ENCODE measurements at regions not wholly inside any gene's neighbourhood (a gene's known extent, or its start where the extent isn't known, plus 50 kb on each side); places are given as distances from the start of the nearest gene placed in this dataset.

DNA sequence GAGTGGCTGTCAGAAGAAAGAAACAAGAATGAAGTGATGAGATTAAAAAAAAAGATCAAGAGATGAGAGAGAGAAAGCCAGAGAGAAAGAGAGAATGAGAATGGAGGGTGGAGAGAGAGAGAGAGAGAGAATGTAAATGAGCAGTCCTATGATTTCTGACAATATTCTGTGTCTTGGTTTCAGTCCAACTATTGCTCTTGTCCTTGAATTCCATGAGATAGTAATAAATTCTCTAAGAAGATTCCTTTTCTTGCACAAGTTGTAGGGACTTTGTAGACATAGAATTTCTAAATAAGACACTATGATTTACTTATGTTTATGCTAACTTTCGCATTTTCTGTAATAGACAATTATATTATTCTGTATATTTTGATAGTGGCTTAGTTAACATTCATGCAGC is 149.6 kb upstream of the CTSO start:
- TF ChIP-seq, protein P1, sequence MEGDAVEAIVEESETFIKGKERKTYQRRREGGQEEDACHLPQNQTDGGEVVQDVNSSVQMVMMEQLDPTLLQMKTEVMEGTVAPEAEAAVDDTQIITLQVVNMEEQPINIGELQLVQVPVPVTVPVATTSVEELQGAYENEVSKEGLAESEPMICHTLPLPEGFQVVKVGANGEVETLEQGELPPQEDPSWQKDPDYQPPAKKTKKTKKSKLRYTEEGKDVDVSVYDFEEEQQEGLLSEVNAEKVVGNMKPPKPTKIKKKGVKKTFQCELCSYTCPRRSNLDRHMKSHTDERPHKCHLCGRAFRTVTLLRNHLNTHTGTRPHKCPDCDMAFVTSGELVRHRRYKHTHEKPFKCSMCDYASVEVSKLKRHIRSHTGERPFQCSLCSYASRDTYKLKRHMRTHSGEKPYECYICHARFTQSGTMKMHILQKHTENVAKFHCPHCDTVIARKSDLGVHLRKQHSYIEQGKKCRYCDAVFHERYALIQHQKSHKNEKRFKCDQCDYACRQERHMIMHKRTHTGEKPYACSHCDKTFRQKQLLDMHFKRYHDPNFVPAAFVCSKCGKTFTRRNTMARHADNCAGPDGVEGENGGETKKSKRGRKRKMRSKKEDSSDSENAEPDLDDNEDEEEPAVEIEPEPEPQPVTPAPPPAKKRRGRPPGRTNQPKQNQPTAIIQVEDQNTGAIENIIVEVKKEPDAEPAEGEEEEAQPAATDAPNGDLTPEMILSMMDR (conservative IDR thresholded peaks at IDR 0.05; ENCODE audit: low read depth, low read length): no peak
- TF ChIP-seq RCOR1 (IDR thresholded peaks at IDR 0.05; ENCODE audit: insufficient replicate concordance, low read length) (no peak), BHLHE40 (IDR thresholded peaks at IDR 0.05; ENCODE audit: low read depth, low read length) (no peak), RAD21 (IDR thresholded peaks at IDR 0.05; ENCODE audit: low read length) (no peak), POLR2A (IDR thresholded peaks at IDR 0.05; ENCODE audit: low read depth, low read length) (no peak), CEBPB (IDR thresholded peaks at IDR 0.05; ENCODE audit: low read depth, low read length) (no peak), RFX5 (IDR thresholded peaks at IDR 0.05; ENCODE audit: low read depth, low read length) (no peak), SMC3 (IDR thresholded peaks at IDR 0.05; ENCODE audit: low read depth, low read length) (no peak), MXI1 (IDR thresholded peaks at IDR 0.05; ENCODE audit: borderline replicate concordance, low read depth, low read length) (no peak), USF2 (IDR thresholded peaks at IDR 0.05; ENCODE audit: low read depth, low read length) (no peak), CHD1 (IDR thresholded peaks at IDR 0.05; ENCODE audit: low read depth, low read length) (no peak)
